Iris pigment epithelial cell (primary cell): ENCODE measurements at regions not wholly inside any gene's neighbourhood (a gene's known extent, or its start where the extent isn't known, plus 50 kb on each side); places are given as distances from the start of the nearest gene placed in this dataset.

Experiments used
- DNase-seq: peaks from one replicate; pipeline ENCODE4 v3.0.0-alpha.2; 2011; ENCODE audit warnings: low read depth

GRCh38 chr14:50038398-50039119 is 77.8 kb downstream of the VCPKMT start:
- peak; percentile 96 for DNase-seq

- no peak for DNase-seq
These were observed 77.3 kb downstream of the VCPKMT start for GRCh38 chr14:50039120-50039517.

- DNase-seq, result peak; percentile 95
These were observed 76.5 kb downstream of the VCPKMT start for GRCh38 chr14:50039734-50040400.

- peak; percentile 94 for DNase-seq
These were observed 76.0 kb downstream of the VCPKMT start for GRCh38 chr14:50040401-50040775.

GRCh38 chr14:50040895-50041465 is 75.4 kb downstream of the VCPKMT start:
- no peak for DNase-seq

- no peak for DNase-seq
These were observed 74.4 kb downstream of the VCPKMT start for GRCh38 chr14:50041980-50042379.

GRCh38 chr14:50044042-50044651 is 72.2 kb downstream of the VCPKMT start:
- DNase-seq, result no peak

GRCh38 chr14:50045039-50045711 is 71.2 kb downstream of the VCPKMT start:
- peak; percentile 70 for DNase-seq

- DNase-seq, result no peak
These were observed 70.5 kb downstream of the VCPKMT start for GRCh38 chr14:50045837-50046236.

- no peak for DNase-seq
These were observed 69.1 kb downstream of the VCPKMT start for GRCh38 chr14:50047274-50047676.

GRCh38 chr14:50049093-50049492 is 67.3 kb downstream of the VCPKMT start:
- no peak for DNase-seq

- DNase-seq, result no peak
These were observed 66.4 kb downstream of the VCPKMT start for GRCh38 chr14:50049703-50050570.

- no peak for DNase-seq
These were observed 65.3 kb downstream of the VCPKMT start for GRCh38 chr14:50051106-50051505.

- no peak for DNase-seq
These were observed 64.7 kb downstream of the VCPKMT start for GRCh38 chr14:50051706-50052105.

- DNase-seq, result no peak
These were observed 63.9 kb downstream of the VCPKMT start for GRCh38 chr14:50052517-50052916.

GRCh38 chr14:50053935-50054334 is 62.4 kb downstream of the VCPKMT start:
- no peak for DNase-seq

GRCh38 chr14:50055461-50056228 is 60.7 kb downstream of the VCPKMT start:
- DNase-seq, result no peak

- DNase-seq, result no peak
These were observed 59.9 kb downstream of the VCPKMT start for GRCh38 chr14:50056435-50056834.

GRCh38 chr14:50057331-50057730 is 59.0 kb downstream of the VCPKMT start:
- DNase-seq, result no peak

- DNase-seq, result no peak
These were observed 58.3 kb downstream of the VCPKMT start for GRCh38 chr14:50058113-50058512.
